ENCODE measurements at regions not wholly inside any gene's neighbourhood (a gene's known extent, or its start where the extent isn't known, plus 50 kb on each side); places are given as distances from the start of the nearest gene placed in this dataset.

GRCh38 chr10:130357226-130357625, 221.0 kb downstream of the GLRX3 start:
- Histone ChIP-seq H3K9me3 (ENCODE audit: control insufficient read depth, insufficient read depth, low read length) (peaks cover 46% of the 10 kb centered on the region), H3K27me3 (ENCODE audit: control insufficient read depth, insufficient read depth, low read length) (no peaks in the 10 kb centered on the region), H3K27ac (ENCODE audit: insufficient read depth, low read length) (no peak overlapping the region), H3K9me1 (ENCODE audit: insufficient read depth, low read length) (no peaks in the 10 kb centered on the region), H2AK9ac (replicated peaks; ENCODE audit: low read depth, low read length, poor library complexity) (no peak overlapping the region), H3K18ac (ENCODE audit: low read depth, low read length) (no peak overlapping the region), H2AK5ac (ENCODE audit: low read depth, low read length) (no peak overlapping the region), H4K20me1 (ENCODE audit: insufficient read depth, low read length) (no peaks in the 10 kb centered on the region), H2BK120ac (ENCODE audit: low read depth, low read length) (no peak overlapping the region), H3K56ac (ENCODE audit: extremely low read depth, insufficient read depth, low read length) (no peak overlapping the region), H4K8ac (ENCODE audit: low read depth in 2 of 2, low read length in 2 of 2) (no peak overlapping the region), H3K23ac (ENCODE audit: low read depth, low read length) (no peak overlapping the region), H2AFZ (replicated peaks; ENCODE audit: low read length, poor library complexity) (no peak overlapping the region), H3K36me3 (ENCODE audit: control insufficient read depth, insufficient read depth, low read length) (no peaks in the 10 kb centered on the region), H3K4me2 (ENCODE audit: low read depth, low read length) (no peak overlapping the region), H4K5ac (ENCODE audit: low read depth, low read length) (no peak overlapping the region), H3K4me3 (ENCODE audit: insufficient read depth, low read depth, low read length) (no peak overlapping the region), H3K9ac (ENCODE audit: low read depth, low read length) (no peak overlapping the region), H3K4me1 (ENCODE audit: control insufficient read depth, insufficient read depth, low read length) (no peaks in the 10 kb centered on the region), H4K91ac (ENCODE audit: insufficient read depth, low read depth, low read length) (no peak overlapping the region), H3K14ac (replicated peaks; ENCODE audit: low read depth, low read length) (no peak overlapping the region), H3K4ac (ENCODE audit: low read depth, low read length) (no peak overlapping the region), H2BK20ac (ENCODE audit: low read depth, low read length) (no peak overlapping the region), H2BK5ac (ENCODE audit: low read depth, low read length, poor library complexity, severe bottlenecking) (no peak overlapping the region), H3K79me1 (ENCODE audit: low read depth in 1 of 2, low read length in 2 of 2) (no peaks in the 10 kb centered on the region), H2BK15ac (ENCODE audit: low read depth, low read length) (no peak overlapping the region)
- no TSS peak for BruUV-seq (replicated peaks)
- POLR2A ChIA-PET (ENCODE audit: unreplicated experiment), result no interaction called here
- TF ChIP-seq ELK1 (IDR thresholded peaks at IDR 0.05; ENCODE audit: borderline replicate concordance, low read depth, low read length), result no peak
- TF ChIP-seq SMC3 (IDR thresholded peaks at IDR 0.05; ENCODE audit: low read depth, low read length), result no peak
- TF ChIP-seq RFX5 (IDR thresholded peaks at IDR 0.05; ENCODE audit: low read depth, low read length), result no peak
- 67% methylated on average over 4 of the region's 9 CpGs; no CpG with 5 or more reads in 1 of the 2 experiments for WGBS, 2 experiments (ENCODE audit: extremely low coverage in 2 of 2, insufficient read length in 1 of 2)
- intact Hi-C loops (cut with micrococcal nuclease), result no loop called here
- DNase-seq (no peak), ATAC-seq (ENCODE audit: low read depth) (no peak)
- CTCF ChIA-PET, result interaction anchor here (0.6 kb wide), 1 partner anchor 91 kb away, joined by 6 read pairs; no protein-coding TSS in a partner anchor
- dilution Hi-C loops (cut with HindIII; ENCODE audit: low sequenced_read_pairs, unreplicated experiment), result no loop called here
- in situ Hi-C loops (cut with MboI; ENCODE audit: low sequenced_read_pairs), result no loop called here
